ENCODE measurements at regions not wholly inside any gene's neighbourhood (a gene's known extent, or its start where the extent isn't known, plus 50 kb on each side); places are given as distances from the start of the nearest gene placed in this dataset.

GRCh38 chr11:97269527-97269926, 879.7 kb downstream of the JRKL start:
- Histone ChIP-seq H3K4me1 (ENCODE audit: insufficient read depth, low read length, poor library complexity, severe bottlenecking) (no peaks in the 10 kb centered on the region), H3K27ac (ENCODE audit: low read depth, low read length, poor library complexity, severe bottlenecking) (no peak overlapping the region), H3K4me3 (ENCODE audit: low read depth, low read length, poor library complexity, severe bottlenecking) (no peak overlapping the region), H3K36me3 (ENCODE audit: insufficient read depth, low read length, poor library complexity, severe bottlenecking) (no peaks in the 10 kb centered on the region), H3K9me3 (ENCODE audit: low read depth, low read length, poor library complexity, severe bottlenecking) (no peaks in the 10 kb centered on the region), H3K27me3 (replicated peaks; ENCODE audit: insufficient read depth, low read depth, low read length, poor library complexity) (no peaks in the 10 kb centered on the region)
- ChIA-PET CTCF (no interaction called here), POLR2A (ENCODE audit: low non-redundant PET) (no interaction called here)
- intact Hi-C loops (cut with micrococcal nuclease; ENCODE audit: unreplicated experiment): loop anchor here (10.0 kb wide), 1 partner anchor 1745 kb away; no protein-coding TSS in a partner anchor
- TF ChIP-seq CTCF (conservative IDR thresholded peaks at IDR 0.05; ENCODE audit: low read depth, low read length) (peak; percentile 52), EZH2 (IDR thresholded peaks at IDR 0.05; ENCODE audit: borderline replicate concordance, low read depth, low read length, poor library complexity, severe bottlenecking) (no peak)
- BruUV-seq (replicated peaks): no TSS peak
- peak; percentile 35 for DNase-seq (ENCODE audit: low spot score)

- H3K4me1 ChIP-seq (ENCODE audit: insufficient read depth, low read length, poor library complexity, severe bottlenecking): no peaks in the 10 kb centered on the region
- TF ChIP-seq EZH2 (IDR thresholded peaks at IDR 0.05; ENCODE audit: borderline replicate concordance, low read depth, low read length, poor library complexity, severe bottlenecking) (no peak), CTCF (conservative IDR thresholded peaks at IDR 0.05; ENCODE audit: low read depth, low read length) (no peak)
- DNase-seq (ENCODE audit: low spot score): no peak
- CTCF ChIA-PET: no interaction called here
- peaks cover 4% of the 10 kb centered on the region for H3K9me3 ChIP-seq (ENCODE audit: low read depth, low read length, poor library complexity, severe bottlenecking)
- POLR2A ChIA-PET (ENCODE audit: low non-redundant PET): no interaction called here
- H3K4me3 ChIP-seq (ENCODE audit: low read depth, low read length, poor library complexity, severe bottlenecking): no peak overlapping the region
- H3K27ac ChIP-seq (ENCODE audit: low read depth, low read length, poor library complexity, severe bottlenecking): no peak overlapping the region
- no peaks in the 10 kb centered on the region for H3K36me3 ChIP-seq (ENCODE audit: insufficient read depth, low read length, poor library complexity, severe bottlenecking)
- H3K27me3 ChIP-seq (replicated peaks; ENCODE audit: insufficient read depth, low read depth, low read length, poor library complexity): no peaks in the 10 kb centered on the region
- intact Hi-C loops (cut with micrococcal nuclease; ENCODE audit: unreplicated experiment): no loop called here
- no TSS peak for BruUV-seq (replicated peaks)
Measured at GRCh38 chr11:97279341-97279740, 889.5 kb downstream of the JRKL start.

- no peak for TF ChIP-seq CTCF (conservative IDR thresholded peaks at IDR 0.05; ENCODE audit: low read depth, low read length)
- TF ChIP-seq EZH2 (IDR thresholded peaks at IDR 0.05; ENCODE audit: borderline replicate concordance, low read depth, low read length, poor library complexity, severe bottlenecking): no peak
- ChIA-PET POLR2A (ENCODE audit: low non-redundant PET) (no interaction called here), CTCF (no interaction called here)
- Histone ChIP-seq H3K27me3 (replicated peaks; ENCODE audit: insufficient read depth, low read depth, low read length, poor library complexity) (no peaks in the 10 kb centered on the region), H3K9me3 (ENCODE audit: low read depth, low read length, poor library complexity, severe bottlenecking) (no peaks in the 10 kb centered on the region), H3K4me3 (ENCODE audit: low read depth, low read length, poor library complexity, severe bottlenecking) (no peak overlapping the region), H3K36me3 (ENCODE audit: insufficient read depth, low read length, poor library complexity, severe bottlenecking) (no peaks in the 10 kb centered on the region), H3K27ac (ENCODE audit: low read depth, low read length, poor library complexity, severe bottlenecking) (no peak overlapping the region), H3K4me1 (ENCODE audit: insufficient read depth, low read length, poor library complexity, severe bottlenecking) (no peaks in the 10 kb centered on the region)
- no TSS peak for BruUV-seq (replicated peaks)
- intact Hi-C loops (cut with micrococcal nuclease; ENCODE audit: unreplicated experiment): no loop called here
- DNase-seq (ENCODE audit: low spot score): no peak
Measured at GRCh38 chr11:97280347-97280746, 890.5 kb downstream of the JRKL start.

Measured in A673 (cell line).